ENCODE measurements at regions not wholly inside any gene's neighbourhood (a gene's known extent, or its start where the extent isn't known, plus 50 kb on each side); places are given as distances from the start of the nearest gene placed in this dataset.

GRCh38 chr12:125346362-125346761 is 281.1 kb downstream of the AACS start:
- no peak overlapping the region for H3K4me3 ChIP-seq
- H3K9ac ChIP-seq (ENCODE audit: control insufficient read depth, insufficient read depth, low read length): no peak overlapping the region
- no peak for DNase-seq (ENCODE audit: low read depth, low spot score)
- H3K4me2 ChIP-seq (ENCODE audit: control insufficient read depth, insufficient read depth): no peak overlapping the region
- no peaks in the 10 kb centered on the region for H3K79me2 ChIP-seq (ENCODE audit: control insufficient read depth, insufficient read depth, low read length)
- in situ Hi-C loops (cut with MboI) (no loop called here), intact Hi-C loops (cut with micrococcal nuclease; ENCODE audit: unreplicated experiment) (no loop called here)
- ChIA-PET CTCF (interaction anchor here (0.5 to 1.3 kb wide), 6 partner anchors 15 to 268 kb away, joined by 3 to 4 read pairs (median 3); no protein-coding TSS in a partner anchor), SMC1A (ENCODE audit: uncharacterized antibody, unreplicated experiment) (interaction anchor here (0.8 to 1.9 kb wide), 4 partner anchors 11 to 206 kb away, joined by 3 to 6 read pairs (median 4); no protein-coding TSS in a partner anchor), RAD21 (ENCODE audit: unreplicated experiment) (interaction anchor here (1.2 to 1.5 kb wide), 2 partner anchors 56 to 186 kb away, joined by 3 to 5 read pairs; no protein-coding TSS in a partner anchor), POLR2A (no interaction called here)
- TF ChIP-seq EP300 (IDR thresholded peaks at IDR 0.05; ENCODE audit: borderline replicate concordance in 1 of 2, control insufficient read depth in 1 of 2, low read depth in 2 of 2, low read length in 2 of 2) (no peak), IRF5 (IDR thresholded peaks at IDR 0.05; ENCODE audit: borderline replicate concordance) (no peak), ASH2L (IDR thresholded peaks at IDR 0.05; ENCODE audit: borderline replicate concordance, low read depth) (no peak), ZBTB33 (IDR thresholded peaks at IDR 0.05) (no peak), ZBED1 (IDR thresholded peaks at IDR 0.05; ENCODE audit: borderline replicate concordance) (no peak), CEBPB (IDR thresholded peaks at IDR 0.05; ENCODE audit: borderline replicate concordance in 1 of 2, low read depth in 2 of 2, low read length in 2 of 2) (no peak), ATF7 (IDR thresholded peaks at IDR 0.05; ENCODE audit: low read depth) (no peak), ZNF24 (IDR thresholded peaks at IDR 0.05) (no peak), SUZ12 (IDR thresholded peaks at IDR 0.05; ENCODE audit: unreplicated experiment) (no peak), IKZF1 (conservative IDR thresholded peaks at IDR 0.05) (no peak), GATAD2B (conservative IDR thresholded peaks at IDR 0.05; ENCODE audit: low read depth) (no peak), PAX5 (IDR thresholded peaks at IDR 0.05; ENCODE audit: borderline replicate concordance, low read depth, low read length) (no peak), SPI1 (IDR thresholded peaks at IDR 0.05; ENCODE audit: borderline replicate concordance, insufficient read depth, low read depth, low read length) (peak; percentile 40; the same call in 1 of the 2 replicates), RAD21 (IDR thresholded peaks at IDR 0.05; ENCODE audit: insufficient read depth, low read depth, low read length) (peak; percentile 60), SMC3 (IDR thresholded peaks at IDR 0.05; ENCODE audit: borderline replicate concordance, low read length) (peak; percentile 41; the same call in 1 of the 2 replicates), CTCF (IDR thresholded peaks at IDR 0.05 in 2 of 3, conservative IDR thresholded peaks at IDR 0.05 in 1 of 3; ENCODE audit: control insufficient read depth in 2 of 3, extremely low read depth in 1 of 3, insufficient read depth in 1 of 3, low read depth in 3 of 3, low read length in 3 of 3) (peak; percentile 9 to 59 (median 30); a peak in 3 of 6 replicates)
- 8% methylated on average over 4 of the region's 4 CpGs for WGBS (ENCODE audit: insufficient coverage, insufficient replicate concordance, low lambda C conversion rate, missing lambda C conversion rate)
- ATAC-seq: peak; percentile 42; the same call in 2 of the 3 replicates
- H3K27me3 ChIP-seq (replicated peaks in 1 of 2; ENCODE audit: control insufficient read depth in 2 of 2, insufficient read depth in 2 of 2, low read length in 1 of 2): no peaks in the 10 kb centered on the region; a peak in 1 of 4 replicates
- no peak for FAIRE-seq
- H3K36me3 ChIP-seq (ENCODE audit: control insufficient read depth in 2 of 2, insufficient read depth in 2 of 2, low read length in 1 of 2): no peaks in the 10 kb centered on the region
- H4K20me1 ChIP-seq (ENCODE audit: control insufficient read depth, insufficient read depth): no peaks in the 10 kb centered on the region
- H3K4me1 ChIP-seq (ENCODE audit: control insufficient read depth, insufficient read depth, low read length): no peaks in the 10 kb centered on the region
- H3K27ac ChIP-seq (ENCODE audit: control insufficient read depth, insufficient read depth): no peak overlapping the region
- H2AFZ ChIP-seq (ENCODE audit: control insufficient read depth, low read depth, low read length): no peak overlapping the region
- no peaks in the 10 kb centered on the region for H3K9me3 ChIP-seq (replicated peaks; ENCODE audit: control insufficient read depth, insufficient read depth, low read length)
- no TSS peak for BruUV-seq (replicated peaks)
